A204.1 (cell line): ENCODE measurements at regions not wholly inside any gene's neighbourhood (a gene's known extent, or its start where the extent isn't known, plus 50 kb on each side); places are given as distances from the start of the nearest gene placed in this dataset.
"Not testable (repeated sequence)": the region's sequence is repeated elsewhere in the genome, so short reads cannot be mapped to it uniquely, and the experiment has no call there.

ENCODE experiments used
- FAIRE-seq: peaks from 2 replicates; lab custom pipeline; 2012; peaks lifted over from hg19 to GRCh38; lab: Jason Lieb, UNC

GRCh38 chr12:74281401-74282180 lies 256.0 kb upstream of the ATXN7L3B start:
- FAIRE-seq: not testable (repeated sequence)

- FAIRE-seq: no peak
Observed at GRCh38 chr12:74283646-74284045, 254.0 kb upstream of the ATXN7L3B start.

GRCh38 chr12:74285773-74286172 lies 251.9 kb upstream of the ATXN7L3B start:
- FAIRE-seq: no peak

- FAIRE-seq: no peak
Observed at GRCh38 chr12:74286254-74286653, 251.4 kb upstream of the ATXN7L3B start.

GRCh38 chr12:74292351-74293194 lies 245.1 kb upstream of the ATXN7L3B start:
- no peak for FAIRE-seq

- FAIRE-seq: no peak
Observed at GRCh38 chr12:74293689-74294131, 243.9 kb upstream of the ATXN7L3B start.

GRCh38 chr12:74317078-74317601 lies 220.5 kb upstream of the ATXN7L3B start:
- FAIRE-seq: no peak

GRCh38 chr12:74317741-74318140 lies 219.9 kb upstream of the ATXN7L3B start:
- FAIRE-seq: no peak

GRCh38 chr12:74319886-74320285 lies 217.7 kb upstream of the ATXN7L3B start:
- FAIRE-seq: no peak

GRCh38 chr12:74321381-74321780 lies 216.3 kb upstream of the ATXN7L3B start:
- FAIRE-seq: no peak

GRCh38 chr12:74322792-74323191 lies 214.8 kb upstream of the ATXN7L3B start:
- FAIRE-seq: no peak

GRCh38 chr12:74328623-74329022 lies 209.0 kb upstream of the ATXN7L3B start:
- no peak for FAIRE-seq

- FAIRE-seq: no peak
Observed at GRCh38 chr12:74334780-74335179, 202.9 kb upstream of the ATXN7L3B start.

- FAIRE-seq: no peak
Observed at GRCh38 chr12:74337951-74338350, 199.7 kb upstream of the ATXN7L3B start.

GRCh38 chr12:74339211-74339610 lies 198.4 kb upstream of the ATXN7L3B start:
- FAIRE-seq: no peak

GRCh38 chr12:74349925-74350324 lies 187.7 kb upstream of the ATXN7L3B start:
- FAIRE-seq: no peak

GRCh38 chr12:74365178-74365964 lies 172.3 kb upstream of the ATXN7L3B start:
- no peak for FAIRE-seq

GRCh38 chr12:74370608-74371216 lies 166.9 kb upstream of the ATXN7L3B start:
- no peak for FAIRE-seq

GRCh38 chr12:74379114-74379513 lies 158.5 kb upstream of the ATXN7L3B start:
- no peak for FAIRE-seq

- no peak for FAIRE-seq
Observed at GRCh38 chr12:74381958-74382357, 155.7 kb upstream of the ATXN7L3B start.

GRCh38 chr12:74382983-74383382 lies 154.7 kb upstream of the ATXN7L3B start:
- no peak for FAIRE-seq

- no peak for FAIRE-seq
Observed at GRCh38 chr12:74391283-74391682, 146.4 kb upstream of the ATXN7L3B start.
